OCI-LY1 (cell line): ENCODE measurements at regions not wholly inside any gene's neighbourhood (a gene's known extent, or its start where the extent isn't known, plus 50 kb on each side); places are given as distances from the start of the nearest gene placed in this dataset.

Experiments used
- H2AFZ ChIP-seq: fragments of 200-600 bp; sonication (generic), shearing (Covaris generic); 2 replicates; pipeline ENCODE4 v1.6.0; 2014; ENCODE audit warnings: antibody characterized with exemption, mild to moderate bottlenecking, low read length
- H3F3A ChIP-seq: fragments of 200-600 bp; sonication (generic), shearing (Covaris generic); 2 replicates; pipeline ENCODE4 v1.6.0; 2014; ENCODE audit warnings: mild to moderate bottlenecking, antibody characterized with exemption, low read length, moderate library complexity; ENCODE audit not compliant: insufficient read depth
- H3K27ac ChIP-seq: fragments of 200-600 bp; sonication (generic); 2 replicates; pipeline ENCODE4 v1.5.1; 2014; ENCODE audit warnings: low read length, mixed run types, mild to moderate bottlenecking, low read depth; ENCODE audit not compliant: poor library complexity, severe bottlenecking
- H3K27me3 ChIP-seq: fragments of 200-600 bp; sonication (generic); 2 replicates; pipeline ENCODE4 v1.6.0; 2014; ENCODE audit warnings: antibody characterized with exemption, mild to moderate bottlenecking, low read length, moderate library complexity; ENCODE audit not compliant: insufficient read depth
- H3K36me3 ChIP-seq: fragments of 200-600 bp; sonication (generic); 2 replicates; pipeline ENCODE4 v1.6.1; 2014; ENCODE audit warnings: mild to moderate bottlenecking, antibody characterized with exemption, low read length, moderate library complexity, mixed read lengths; ENCODE audit not compliant: insufficient read depth
- H3K4me1 ChIP-seq: fragments of 200-600 bp; sonication (generic); 2 replicates; pipeline ENCODE4 v1.5.1; 2014; ENCODE audit warnings: mild to moderate bottlenecking, low read length, moderate library complexity; ENCODE audit not compliant: insufficient read depth, severe bottlenecking
- H3K4me2 ChIP-seq: fragments of 200-600 bp; sonication (generic), shearing (Covaris generic); 2 replicates; pipeline ENCODE4 v1.6.1; 2014; ENCODE audit warnings: low read length
- H3K4me3 ChIP-seq: fragments of 200-600 bp; sonication (generic); 2 replicates; pipeline ENCODE4 v1.5.1; 2014; ENCODE audit warnings: low read length, low read depth, mild to moderate bottlenecking, mixed read lengths; ENCODE audit not compliant: poor library complexity, severe bottlenecking
- H3K79me2 ChIP-seq: fragments of 200-600 bp; shearing (Covaris generic); 2 replicates; pipeline ENCODE4 v1.6.1; 2016; ENCODE audit warnings: mixed run types, low read length, mixed read lengths; ENCODE audit not compliant: insufficient read depth
- H3K9ac ChIP-seq: fragments of 200-600 bp; sonication (generic), shearing (Covaris generic); 2 replicates; pipeline ENCODE4 v1.6.1; 2014; ENCODE audit warnings: mild to moderate bottlenecking, low read length, mixed read lengths
- H3K9me2 ChIP-seq: fragments of 200-600 bp; sonication (generic), shearing (Covaris generic); 2 replicates; pipeline ENCODE4 v1.6.1; 2014; ENCODE audit warnings: low read depth, mild to moderate bottlenecking, low read length, mixed read lengths
- H3K9me3 ChIP-seq: fragments of 200-600 bp; shearing (Covaris generic); 2 replicates; pipeline ENCODE4 v1.6.1; 2014; ENCODE audit warnings: low read length, mixed read lengths
- H4K20me1 ChIP-seq: fragments of 200-600 bp; sonication (generic), shearing (Covaris generic); 2 replicates; pipeline ENCODE4 v1.6.0; 2016; ENCODE audit warnings: mild to moderate bottlenecking, low read length; ENCODE audit not compliant: insufficient read depth
- CTCF ChIP-seq: fragments of 200-600 bp; sonication (generic), shearing (Covaris generic); IDR thresholded peaks from 2 replicates; pipeline ENCODE4 v1.5.1; 2017; ENCODE audit warnings: mild to moderate bottlenecking, antibody characterized with exemption, low read length, moderate library complexity, mixed read lengths
- EZH2 ChIP-seq: fragments of 200-600 bp; sonication (generic), shearing (Covaris generic); IDR thresholded peaks from 2 replicates; pipeline ENCODE4 v1.8.0; 2017; ENCODE audit warnings: borderline replicate concordance, mixed run types, mild to moderate bottlenecking, antibody characterized with exemption, low read length, moderate library complexity, mixed read lengths

GRCh38 chr21:38622081-38622826, 124.0 kb upstream of the ERG start:
- Histone ChIP-seq H3K4me2 (no peak overlapping the region), H3K9me3 (no peaks in the 10 kb centered on the region), H3K27ac (no peak overlapping the region), H3K4me3 (no peak overlapping the region), H3K36me3 (no peaks in the 10 kb centered on the region), H4K20me1 (no peaks in the 10 kb centered on the region), H3K9me2 (no peaks in the 10 kb centered on the region), H3K4me1 (no peaks in the 10 kb centered on the region), H3K27me3 (no peaks in the 10 kb centered on the region), H3K79me2 (no peaks in the 10 kb centered on the region), H3F3A (no peaks in the 10 kb centered on the region), H3K9ac (no peak overlapping the region), H2AFZ (no peak overlapping the region)
- TF ChIP-seq CTCF (no peak), EZH2 (no peak)

GRCh38 chr21:38622827-38623209, 124.5 kb upstream of the ERG start:
- no peak overlapping the region for H2AFZ ChIP-seq
- no peaks in the 10 kb centered on the region for H4K20me1 ChIP-seq
- no peaks in the 10 kb centered on the region for H3K79me2 ChIP-seq
- H3K4me2 ChIP-seq = no peak overlapping the region
- H3K9me2 ChIP-seq = no peaks in the 10 kb centered on the region
- no peak overlapping the region for H3K4me3 ChIP-seq
- H3K27ac ChIP-seq = no peak overlapping the region
- no peaks in the 10 kb centered on the region for H3F3A ChIP-seq
- no peaks in the 10 kb centered on the region for H3K9me3 ChIP-seq
- H3K27me3 ChIP-seq = no peaks in the 10 kb centered on the region
- H3K36me3 ChIP-seq = no peaks in the 10 kb centered on the region
- H3K4me1 ChIP-seq = no peaks in the 10 kb centered on the region
- no peak overlapping the region for H3K9ac ChIP-seq
- TF ChIP-seq CTCF (no peak), EZH2 (no peak)

GRCh38 chr21:38623552-38623951, 125.3 kb upstream of the ERG start:
- Histone ChIP-seq H3K27ac (no peak overlapping the region), H3K4me3 (no peak overlapping the region), H4K20me1 (no peaks in the 10 kb centered on the region), H3F3A (no peaks in the 10 kb centered on the region), H3K4me1 (no peaks in the 10 kb centered on the region), H2AFZ (no peak overlapping the region), H3K4me2 (no peak overlapping the region), H3K79me2 (no peaks in the 10 kb centered on the region), H3K36me3 (no peaks in the 10 kb centered on the region), H3K9ac (no peak overlapping the region), H3K9me3 (no peaks in the 10 kb centered on the region), H3K27me3 (no peaks in the 10 kb centered on the region), H3K9me2 (no peaks in the 10 kb centered on the region)
- no peak for TF ChIP-seq CTCF
- TF ChIP-seq EZH2 = no peak
